A549 (cell line): ENCODE measurements at regions not wholly inside any gene's neighbourhood (a gene's known extent, or its start where the extent isn't known, plus 50 kb on each side); places are given as distances from the start of the nearest gene placed in this dataset.

ENCODE experiments used
- BHLHE40 ChIP-seq: IDR thresholded peaks from 2 replicates; pipeline ENCODE4 v1.6.1; 2012; ENCODE audit warnings: low read depth, low read length, inconsistent platforms
- CBX2 ChIP-seq: fragments of 200-600 bp; sonication (generic); IDR thresholded peaks from 2 replicates; pipeline ENCODE4 v1.6.1; 2016; ENCODE audit warnings: low read depth, mild to moderate bottlenecking, borderline replicate concordance
- CEBPB ChIP-seq, 2 experiments: fragments of >200 bp in 1 of 2; sonication (Bioruptor Twin) in 1 of 2; formaldehyde crosslinking in 1 of 2; IDR thresholded peaks; 2 replicates each; pipeline ENCODE4 v1.6.1; 2012 to 2016
- E2F6 ChIP-seq: IDR thresholded peaks from 2 replicates; pipeline ENCODE4 v1.6.1; 2012; ENCODE audit warnings: low read depth, borderline replicate concordance
- EHF ChIP-seq: fragments of 250-450 bp; sonication (Bioruptor Pico); IDR thresholded peaks from 2 replicates; pipeline ENCODE4 v1.5.0; 2020; ENCODE audit warnings: mild to moderate bottlenecking
- EHMT2 ChIP-seq: fragments of 200-600 bp; sonication (generic); IDR thresholded peaks from 2 replicates; pipeline ENCODE4 v1.6.1; 2016; ENCODE audit warnings: antibody characterized with exemption, low read depth, mild to moderate bottlenecking, moderate library complexity
- ESRRA ChIP-seq: fragments of 150-350 bp; IDR thresholded peaks from 2 replicates; pipeline ENCODE4 v1.6.1; 2014; ENCODE audit warnings: mild to moderate bottlenecking, low read length, borderline replicate concordance
- FOSB ChIP-seq: fragments of 250-450 bp; sonication (Bioruptor Pico); IDR thresholded peaks from 2 replicates; pipeline ENCODE4 v1.5.0; 2020; ENCODE audit warnings: mild to moderate bottlenecking, moderate library complexity
- FOSL2 ChIP-seq, 2 experiments: fragments of 450-650 bp in 1 of 2; fragments of >200 bp in 1 of 2; sonication (Bioruptor Twin) in 1 of 2; formaldehyde crosslinking; IDR thresholded peaks; 2 replicates each; pipeline versions ENCODE4 v1.5.0 to v1.6.1; 2016 to 2020; ENCODE audit warnings: mild to moderate bottlenecking in 1 of 2, moderate library complexity in 1 of 2
- FOXS1 ChIP-seq: fragments of 250-450 bp; sonication (Bioruptor Pico); IDR thresholded peaks from 2 replicates; pipeline ENCODE4 v1.5.0; 2020; ENCODE audit warnings: mild to moderate bottlenecking, moderate library complexity
- GATA3 ChIP-seq: IDR thresholded peaks from 2 replicates; pipeline ENCODE4 v1.6.1; 2012; ENCODE audit warnings: borderline replicate concordance
- HDAC2 ChIP-seq: fragments of 200-600 bp; sonication (generic); IDR thresholded peaks from 2 replicates; pipeline ENCODE4 v1.6.1; 2016
- HES2 ChIP-seq: fragments of >200 bp; sonication (Bioruptor Twin); formaldehyde crosslinking; IDR thresholded peaks from 2 replicates; pipeline ENCODE4 v1.6.1; 2016
- HOXA7 ChIP-seq: fragments of 250-450 bp; sonication (Bioruptor Pico); IDR thresholded peaks from 2 replicates; pipeline ENCODE4 v1.5.0; 2020; ENCODE audit warnings: mild to moderate bottlenecking, moderate library complexity
- HOXB5 ChIP-seq: fragments of 250-450 bp; sonication (Bioruptor Pico); IDR thresholded peaks from 2 replicates; pipeline ENCODE4 v1.5.0; 2020; ENCODE audit warnings: mild to moderate bottlenecking, moderate library complexity
- KDM1A ChIP-seq: fragments of 200-600 bp; sonication (generic); IDR thresholded peaks from 2 replicates; pipeline ENCODE4 v1.6.1; 2016; ENCODE audit warnings: low read depth, mild to moderate bottlenecking
- KDM5A ChIP-seq: fragments of 200-600 bp; sonication (generic); IDR thresholded peaks from 2 replicates; pipeline ENCODE4 v1.6.1; 2016; ENCODE audit warnings: antibody characterized with exemption, mild to moderate bottlenecking
- MAX ChIP-seq: IDR thresholded peaks from 2 replicates; pipeline ENCODE4 v1.6.1; 2012
- NFE2L2 ChIP-seq: fragments of 150-350 bp; conservative IDR thresholded peaks from 2 replicates; pipeline ENCODE4 v1.6.1; 2014; ENCODE audit warnings: low read length
- NPAS2 ChIP-seq: fragments of 250-450 bp; sonication (Bioruptor Pico); IDR thresholded peaks from 2 replicates; pipeline ENCODE4 v1.8.0; 2022; ENCODE audit warnings: mild to moderate bottlenecking, moderate library complexity, borderline replicate concordance
- PBX3 ChIP-seq: IDR thresholded peaks from 2 replicates; pipeline ENCODE4 v1.6.1; 2012
- PHF8 ChIP-seq: fragments of 200-600 bp; sonication (generic); IDR thresholded peaks from 2 replicates; pipeline ENCODE4 v1.6.1; 2016; ENCODE audit warnings: low read depth, mild to moderate bottlenecking, antibody characterized with exemption, moderate library complexity, borderline replicate concordance
- POLR2A ChIP-seq: IDR thresholded peaks from 2 replicates; pipeline ENCODE4 v1.6.1; 2012; ENCODE audit warnings: mild to moderate bottlenecking, low read length
- POLR2AphosphoS2 ChIP-seq: conservative IDR thresholded peaks from 2 replicates; pipeline ENCODE4 v1.6.1; 2012; ENCODE audit warnings: low read length, improper control_type of control experiment, inconsistent platforms
- RCOR1 ChIP-seq: fragments of 150-350 bp; IDR thresholded peaks from 2 replicates; pipeline ENCODE4 v1.6.1; 2014; ENCODE audit warnings: antibody characterized with exemption, low read length, low read depth
- REST ChIP-seq: fragments of 200-600 bp; sonication (generic); IDR thresholded peaks from 2 replicates; pipeline ENCODE4 v1.6.1; 2016; ENCODE audit warnings: antibody characterized with exemption, mild to moderate bottlenecking, moderate library complexity
- SMC3 ChIP-seq: fragments of >200 bp; sonication (Bioruptor Twin); formaldehyde crosslinking; IDR thresholded peaks from 3 replicates; pipeline ENCODE4 v1.6.1; 2018; ENCODE audit warnings: inconsistent platforms
- SREBF2 ChIP-seq: fragments of 450-650 bp; IDR thresholded peaks from 2 replicates; pipeline ENCODE4 v1.6.1; 2014; ENCODE audit warnings: mild to moderate bottlenecking, moderate library complexity
- ZC3H11A ChIP-seq: fragments of 450-650 bp; IDR thresholded peaks from 2 replicates; pipeline ENCODE4 v1.6.1; 2014; ENCODE audit warnings: antibody characterized with exemption, mild to moderate bottlenecking
- ZFP36 ChIP-seq: fragments of 450-650 bp; IDR thresholded peaks from 2 replicates; pipeline ENCODE4 v1.6.1; 2014; ENCODE audit warnings: borderline replicate concordance; ENCODE audit not compliant: partially characterized antibody
- ZNF302 ChIP-seq: fragments of 250-450 bp; sonication (Bioruptor Pico); IDR thresholded peaks from 2 replicates; pipeline ENCODE4 v1.9.0; 2021; ENCODE audit warnings: inconsistent platforms, mild to moderate bottlenecking, moderate library complexity
- TF ChIP-seq, protein P1 (sequence below): fragments of 250-450 bp; sonication (Bioruptor Pico); IDR thresholded peaks from 2 replicates; pipeline ENCODE4 v1.5.0; 2021; ENCODE audit warnings: mild to moderate bottlenecking, moderate library complexity, borderline replicate concordance

GRCh38 chr2:120470041-120470965, 124.4 kb downstream of the INHBB start (continued):
- TF ChIP-seq E2F6 = no peak
- TF ChIP-seq KDM5A = no peak
- no peak for TF ChIP-seq ESRRA
- TF ChIP-seq PBX3 = no peak
- no peak for TF ChIP-seq EHMT2
- no peak for TF ChIP-seq POLR2A
- no peak for TF ChIP-seq BHLHE40
- no peak for TF ChIP-seq RCOR1
- peak; percentile 60 for TF ChIP-seq MAX
- no peak for TF ChIP-seq ZNF302 (CRISPR knock-in tag)
- no peak for TF ChIP-seq ZFP36
- no peak for TF ChIP-seq NPAS2 (CRISPR knock-in tag)
- 0 out of 2 replicates have a peak, but pooled peaks have one; percentile 28 for TF ChIP-seq HOXB5 (CRISPR knock-in tag)
- TF ChIP-seq CEBPB (IDR thresholded peaks at IDR 0.05) = peak; percentile 94 to 97
- TF ChIP-seq GATA3 = peak; percentile 54; the same call in 1 of the 2 replicates
- no peak for TF ChIP-seq KDM1A
- no peak for TF ChIP-seq HDAC2
- 0 out of 2 replicates have a peak, but pooled peaks have one; percentile 47 for TF ChIP-seq HES2
- TF ChIP-seq, protein P1, sequence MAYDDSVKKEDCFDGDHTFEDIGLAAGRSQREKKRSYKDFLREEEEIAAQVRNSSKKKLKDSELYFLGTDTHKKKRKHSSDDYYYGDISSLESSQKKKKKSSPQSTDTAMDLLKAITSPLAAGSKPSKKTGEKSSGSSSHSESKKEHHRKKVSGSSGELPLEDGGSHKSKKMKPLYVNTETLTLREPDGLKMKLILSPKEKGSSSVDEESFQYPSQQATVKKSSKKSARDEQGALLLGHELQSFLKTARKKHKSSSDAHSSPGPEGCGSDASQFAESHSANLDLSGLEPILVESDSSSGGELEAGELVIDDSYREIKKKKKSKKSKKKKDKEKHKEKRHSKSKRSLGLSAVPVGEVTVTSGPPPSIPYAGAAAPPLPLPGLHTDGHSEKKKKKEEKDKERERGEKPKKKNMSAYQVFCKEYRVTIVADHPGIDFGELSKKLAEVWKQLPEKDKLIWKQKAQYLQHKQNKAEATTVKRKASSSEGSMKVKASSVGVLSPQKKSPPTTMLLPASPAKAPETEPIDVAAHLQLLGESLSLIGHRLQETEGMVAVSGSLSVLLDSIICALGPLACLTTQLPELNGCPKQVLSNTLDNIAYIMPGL = no peak
- no peak for TF ChIP-seq FOXS1 (CRISPR knock-in tag)
- TF ChIP-seq EHF (CRISPR knock-in tag) = no peak
- TF ChIP-seq SREBF2 = no peak
- TF ChIP-seq POLR2AphosphoS2 = no peak
- TF ChIP-seq SMC3 = no peak
- no peak for TF ChIP-seq PHF8
- TF ChIP-seq REST = no peak
- TF ChIP-seq ZC3H11A = no peak
- no peak for TF ChIP-seq FOSL2 (IDR thresholded peaks at IDR 0.05)
- TF ChIP-seq FOSL2 (CRISPR knock-in tag; IDR thresholded peaks at IDR 0.05) = peak; percentile 75
- TF ChIP-seq CBX2 = no peak
- no peak for TF ChIP-seq FOSB (CRISPR knock-in tag)
- no peak for TF ChIP-seq NFE2L2
- no peak for TF ChIP-seq HOXA7 (CRISPR knock-in tag)
